Activated CD4-positive, alpha-beta memory T cell treated with anti-CD3 and anti-CD28 coated beads, Interleukin-2, amount 10 ng/mL, durations not matched to agents 7 days and 5 days (primary cell): ENCODE measurements at regions not wholly inside any gene's neighbourhood (a gene's known extent, or its start where the extent isn't known, plus 50 kb on each side); places are given as distances from the start of the nearest gene placed in this dataset.
"Not testable (repeated sequence)": the region's sequence is repeated elsewhere in the genome, so short reads cannot be mapped to it uniquely, and the experiment has no call there.

ENCODE experiments used
- CTCF ChIA-PET: fragments of 350-600 bp; sonication (Branson Sonifier 250); formaldehyde crosslinking; loops from one replicate; lab custom pipeline; 2021; ENCODE audit warnings: antibody characterized with exemption, inconsistent platforms; lab: Charles Lee
- POLR2A ChIA-PET: fragments of 350-600 bp; sonication (Branson Sonifier 250); formaldehyde crosslinking; loops from one replicate; lab custom pipeline; 2021; ENCODE audit warnings: antibody characterized with exemption; lab: Charles Lee
- DNase-seq: peaks from one replicate; pipeline ENCODE4 v3.0.0-alpha.2; 2020
- H3K27ac Mint-ChIP-seq: one replicate; pipeline ENCODE4 v1.8.0; 2021; ENCODE audit warnings: mild to moderate bottlenecking, mixed read lengths
- H3K27me3 Mint-ChIP-seq: one replicate; pipeline ENCODE4 v1.8.0; 2021; ENCODE audit warnings: mixed read lengths
- H3K36me3 Mint-ChIP-seq: one replicate; pipeline ENCODE4 v1.8.0; 2021; ENCODE audit warnings: low read depth, mixed read lengths
- H3K4me1 Mint-ChIP-seq: one replicate; pipeline ENCODE4 v1.8.0; 2021; ENCODE audit warnings: mixed read lengths
- H3K4me3 Mint-ChIP-seq: one replicate; pipeline ENCODE4 v1.8.0; 2021; ENCODE audit warnings: mild to moderate bottlenecking, mixed read lengths
- H3K9me3 Mint-ChIP-seq: one replicate; pipeline ENCODE4 v1.8.0; 2021; ENCODE audit warnings: mixed read lengths

DNA sequence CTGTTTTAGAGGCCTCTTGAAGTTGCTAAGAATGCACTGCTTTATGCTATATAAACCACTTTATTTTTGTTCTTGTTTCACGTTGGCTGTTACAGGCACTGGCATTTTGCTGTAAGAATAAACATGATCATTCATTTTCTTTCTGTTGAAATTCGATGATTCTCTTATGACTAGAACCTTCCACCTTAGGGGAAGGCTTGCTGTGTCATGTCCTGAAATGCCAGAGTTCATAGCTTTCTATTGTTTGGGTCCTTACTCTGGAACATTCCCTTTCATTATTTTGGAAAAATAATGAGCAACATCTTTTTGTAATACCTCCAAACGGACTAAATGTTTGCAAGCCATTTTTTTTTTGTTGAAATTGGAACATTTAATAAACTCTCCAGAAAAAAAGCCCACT, 495.1 kb upstream of the POT1 start:
- H3K36me3 Mint-ChIP-seq = no peaks in the 10 kb centered on the region
- DNase-seq = no peak
- H3K4me3 Mint-ChIP-seq = no peak overlapping the region
- H3K9me3 Mint-ChIP-seq = peaks cover 3% of the 10 kb centered on the region
- peaks cover 11% of the 10 kb centered on the region for H3K4me1 Mint-ChIP-seq
- no peaks in the 10 kb centered on the region for H3K27me3 Mint-ChIP-seq
- POLR2A ChIA-PET = no interaction called here
- no peak overlapping the region for H3K27ac Mint-ChIP-seq
- CTCF ChIA-PET = no interaction called here

DNA sequence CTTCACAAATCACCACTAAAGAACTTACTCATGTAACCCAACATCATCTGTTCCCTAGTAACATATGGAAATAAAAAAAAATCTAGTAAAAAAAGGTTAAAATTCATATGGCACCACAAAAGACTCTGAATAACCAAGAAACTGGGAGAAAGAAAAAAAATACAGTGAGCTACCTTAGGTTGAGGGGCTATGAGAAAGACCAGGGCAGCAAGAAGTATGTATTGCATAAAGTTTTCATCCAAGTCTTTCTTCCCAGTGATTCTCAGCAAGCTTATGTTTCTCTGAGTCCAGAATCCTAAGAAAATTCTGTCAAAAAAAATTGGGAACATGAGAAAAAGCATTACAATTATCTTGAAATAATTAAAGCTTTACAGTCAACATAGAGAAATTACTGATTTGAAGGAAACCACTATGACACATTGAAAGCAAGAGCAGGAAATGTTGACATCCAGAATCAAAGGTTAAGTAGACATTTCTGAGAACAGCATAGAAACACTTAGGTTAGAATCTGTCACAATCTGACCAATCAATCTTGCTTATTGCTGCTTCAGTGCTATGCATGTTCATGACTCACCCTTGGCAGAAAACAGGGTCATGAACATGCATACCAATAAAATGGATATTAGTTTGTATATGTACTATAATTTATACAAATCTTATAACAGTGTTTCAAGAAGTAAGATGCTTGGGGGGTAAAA, 494.0 kb upstream of the POT1 start:
- Mint-ChIP-seq H3K9me3 (peaks cover 3% of the 10 kb centered on the region), H3K27ac (no peak overlapping the region), H3K4me3 (no peak overlapping the region), H3K27me3 (no peaks in the 10 kb centered on the region), H3K36me3 (no peaks in the 10 kb centered on the region), H3K4me1 (peaks cover 11% of the 10 kb centered on the region)
- POLR2A ChIA-PET = no interaction called here
- CTCF ChIA-PET = no interaction called here
- no peak for DNase-seq

DNA sequence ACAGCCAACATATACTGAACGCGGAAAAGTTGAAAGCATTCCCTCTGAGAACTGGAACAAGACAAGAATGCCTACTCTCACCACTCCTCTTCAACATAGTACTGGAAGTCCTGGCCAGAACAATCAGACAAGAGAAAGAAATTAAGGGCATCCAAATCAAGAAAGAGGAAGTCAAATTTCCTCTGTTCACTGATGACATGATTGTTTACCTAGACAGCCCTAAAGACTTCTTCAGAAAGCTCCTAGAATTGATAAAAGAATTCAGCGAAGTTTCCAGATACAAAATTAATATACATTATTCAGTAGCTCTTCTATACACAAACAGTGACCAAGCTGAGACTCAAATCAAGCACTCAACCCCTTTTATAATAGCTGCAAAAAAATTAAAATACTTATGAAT, 491.8 kb upstream of the POT1 start:
- H3K36me3 Mint-ChIP-seq, H3K4me3 Mint-ChIP-seq, H3K9me3 Mint-ChIP-seq, CTCF ChIA-PET, POLR2A ChIA-PET, H3K27me3 Mint-ChIP-seq, DNase-seq, H3K27ac Mint-ChIP-seq: not testable (repeated sequence)
- H3K4me1 Mint-ChIP-seq = peaks cover 11% of the 10 kb centered on the region

DNA sequence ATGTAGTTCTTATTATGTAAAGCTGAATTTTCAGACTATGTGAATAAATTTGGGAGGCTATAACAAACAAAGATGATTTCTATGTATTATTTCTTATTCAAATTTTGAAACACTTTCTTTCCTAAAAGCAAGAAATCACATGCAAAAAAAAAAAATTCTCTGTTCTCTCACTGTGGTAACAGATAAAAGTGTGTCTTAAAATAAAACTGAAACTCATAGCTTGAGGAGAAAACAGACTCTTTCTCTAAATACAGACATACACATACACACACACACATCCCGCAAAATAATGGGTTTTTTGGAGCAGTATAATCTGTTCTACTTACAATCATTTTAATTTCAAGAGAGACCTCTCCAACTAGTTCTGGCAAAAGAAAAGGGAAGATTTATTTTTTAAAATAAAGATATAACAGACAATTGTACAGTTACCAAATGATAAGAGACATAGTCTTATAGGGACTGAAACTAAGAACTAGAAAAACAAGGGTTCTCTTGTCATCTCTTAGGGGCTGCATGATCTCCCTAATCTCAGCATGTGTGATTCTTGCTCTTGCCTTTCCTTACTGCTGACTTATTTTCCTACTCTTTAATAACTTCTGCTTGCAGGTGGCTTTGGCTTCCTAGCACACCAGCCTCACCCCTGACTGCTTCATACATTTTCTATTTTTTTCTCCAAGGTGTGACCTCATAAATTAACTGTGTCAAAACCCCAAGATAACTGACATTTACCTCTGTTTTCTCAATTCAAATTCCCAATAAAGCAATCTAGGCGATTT, 483.5 kb upstream of the POT1 start:
- peaks cover 13% of the 10 kb centered on the region for H3K9me3 Mint-ChIP-seq
- no peaks in the 10 kb centered on the region for H3K36me3 Mint-ChIP-seq
- DNase-seq = no peak
- no peaks in the 10 kb centered on the region for H3K4me1 Mint-ChIP-seq
- POLR2A ChIA-PET = no interaction called here
- CTCF ChIA-PET = interaction anchor here (0.7 kb wide), 1 partner anchor 126 kb away, joined by 3 read pairs; no protein-coding TSS in a partner anchor
- no peaks in the 10 kb centered on the region for H3K27me3 Mint-ChIP-seq
- H3K4me3 Mint-ChIP-seq = no peak overlapping the region
- no peak overlapping the region for H3K27ac Mint-ChIP-seq

DNA sequence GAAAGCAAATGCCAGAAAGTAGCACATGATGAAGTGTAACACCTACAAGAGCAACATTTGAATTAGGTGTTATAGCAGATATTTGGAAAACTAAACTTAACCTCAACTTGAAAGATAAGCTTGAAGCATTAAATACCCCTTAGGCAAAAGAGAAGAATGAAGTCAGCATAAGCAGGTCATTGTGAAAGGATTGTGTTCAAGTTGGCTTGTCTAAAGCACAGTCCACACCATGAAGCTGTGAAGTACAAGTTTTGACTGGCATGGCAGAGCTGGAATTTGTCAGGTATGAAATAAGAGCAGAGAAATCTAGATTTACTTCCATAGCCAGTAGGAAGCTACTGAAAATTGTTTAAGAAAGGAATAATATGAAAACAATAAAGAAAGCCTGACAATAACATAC, 480.3 kb upstream of the POT1 start:
- Mint-ChIP-seq H3K27me3 (no peaks in the 10 kb centered on the region), H3K4me1 (no peaks in the 10 kb centered on the region), H3K27ac (no peak overlapping the region), H3K4me3 (no peak overlapping the region), H3K9me3 (peaks cover 11% of the 10 kb centered on the region), H3K36me3 (no peaks in the 10 kb centered on the region)
- DNase-seq = no peak
- CTCF ChIA-PET = no interaction called here
- POLR2A ChIA-PET = no interaction called here

DNA sequence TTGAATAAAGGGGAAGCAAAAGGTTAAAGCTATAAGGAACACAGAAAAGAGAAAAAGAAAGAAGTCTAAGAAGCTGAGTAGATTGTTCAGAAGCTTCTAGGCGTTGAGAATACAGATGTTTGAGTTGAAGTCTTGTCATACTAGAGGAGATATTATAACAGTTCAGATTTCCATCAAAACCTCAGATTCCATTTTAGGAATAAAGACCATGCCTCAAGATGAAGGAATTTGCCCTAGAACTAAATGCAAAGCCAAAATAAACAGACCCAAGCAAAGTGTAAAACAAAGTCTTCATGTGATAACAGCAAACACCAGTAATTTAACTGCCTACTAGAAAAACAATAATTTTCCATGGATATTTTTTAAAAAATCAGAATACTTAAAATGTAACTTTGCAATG, 476.5 kb upstream of the POT1 start:
- Mint-ChIP-seq H3K4me3 (no peak overlapping the region), H3K36me3 (no peaks in the 10 kb centered on the region), H3K9me3 (peaks cover 12% of the 10 kb centered on the region), H3K27me3 (no peaks in the 10 kb centered on the region), H3K4me1 (no peaks in the 10 kb centered on the region), H3K27ac (no peak overlapping the region)
- CTCF ChIA-PET = no interaction called here
- DNase-seq = no peak
- POLR2A ChIA-PET = no interaction called here

DNA sequence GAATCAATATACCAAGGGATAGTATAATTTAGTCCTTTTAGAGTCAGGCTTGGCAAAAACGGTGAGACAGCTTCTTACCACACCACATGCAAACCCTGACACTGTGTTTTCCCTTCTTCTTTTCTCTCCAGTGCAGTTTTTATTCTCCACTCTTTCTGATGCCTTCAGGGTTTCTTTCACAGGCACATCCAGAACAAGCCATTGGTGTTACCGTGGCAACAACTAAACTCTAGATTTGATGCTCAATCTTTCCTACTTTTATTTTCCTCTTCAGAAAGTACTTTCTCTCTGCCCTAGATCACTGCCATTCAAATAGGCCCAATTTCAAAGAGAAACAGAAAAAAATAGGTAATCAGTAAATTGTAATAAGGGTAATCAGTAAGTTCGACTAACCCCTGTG, 469.8 kb upstream of the POT1 start:
- no peak for DNase-seq
- CTCF ChIA-PET = no interaction called here
- POLR2A ChIA-PET = no interaction called here
- Mint-ChIP-seq H3K4me1 (no peaks in the 10 kb centered on the region), H3K27me3 (no peaks in the 10 kb centered on the region), H3K36me3 (no peaks in the 10 kb centered on the region), H3K4me3 (no peak overlapping the region), H3K9me3 (peaks cover 11% of the 10 kb centered on the region), H3K27ac (no peak overlapping the region)

DNA sequence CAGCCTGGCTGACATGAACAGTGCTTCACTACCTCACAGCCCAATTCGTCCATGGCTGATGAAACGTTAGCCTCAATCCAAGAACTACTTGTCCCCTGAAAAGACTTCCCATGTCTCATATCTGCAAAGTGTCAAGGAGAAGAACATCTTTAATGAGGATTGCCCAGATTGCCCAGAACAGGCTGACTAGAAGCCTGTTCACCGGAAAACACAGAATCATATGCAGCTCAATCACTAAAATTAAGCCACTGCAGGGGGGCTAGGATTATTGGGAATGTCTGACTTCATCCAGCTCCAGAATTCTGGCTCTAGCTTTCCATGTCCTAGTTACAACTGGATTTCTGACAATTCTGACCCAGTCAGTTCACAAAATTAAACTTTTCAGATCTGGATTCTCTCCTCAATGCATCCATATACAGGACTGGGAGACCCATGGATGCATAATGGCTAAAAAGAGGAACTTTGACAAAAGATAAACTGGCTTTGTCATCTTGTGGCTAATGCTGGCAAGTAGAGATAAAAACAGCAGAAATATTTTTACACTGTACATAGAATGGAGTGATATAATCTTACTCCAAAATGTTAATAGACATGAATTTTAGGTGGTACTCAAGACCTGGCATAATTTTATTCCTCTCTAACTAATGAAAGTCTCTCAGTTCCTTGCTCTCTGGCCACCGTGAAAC, 467.0 kb upstream of the POT1 start:
- ChIA-PET CTCF (no interaction called here), POLR2A (no interaction called here)
- H3K4me1 Mint-ChIP-seq = no peaks in the 10 kb centered on the region
- H3K9me3 Mint-ChIP-seq = peaks cover 11% of the 10 kb centered on the region
- H3K27me3 Mint-ChIP-seq = no peaks in the 10 kb centered on the region
- H3K4me3 Mint-ChIP-seq = no peak overlapping the region
- H3K27ac Mint-ChIP-seq = no peak overlapping the region
- H3K36me3 Mint-ChIP-seq = no peaks in the 10 kb centered on the region
- no peak for DNase-seq

DNA sequence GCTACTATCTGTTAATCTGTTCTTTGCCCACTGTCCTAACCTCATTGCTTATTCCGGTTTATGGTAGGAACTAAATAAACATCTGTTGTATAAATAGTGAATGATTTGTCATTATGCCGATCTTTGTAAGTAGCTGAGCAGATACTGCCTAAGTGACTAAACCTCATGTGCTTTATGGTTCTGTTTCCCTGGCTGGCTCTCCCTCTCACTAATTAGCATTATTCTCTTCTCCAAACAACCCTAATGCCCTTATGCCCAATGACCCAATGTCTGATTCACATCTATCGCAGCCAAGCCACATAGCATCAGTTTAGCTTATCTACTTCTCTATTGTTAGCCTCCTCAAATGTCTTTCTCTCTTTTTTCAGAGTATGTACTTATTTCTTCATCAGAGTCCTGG, 462.3 kb upstream of the POT1 start:
- Mint-ChIP-seq H3K27ac (no peak overlapping the region), H3K27me3 (no peaks in the 10 kb centered on the region), H3K36me3 (no peaks in the 10 kb centered on the region), H3K9me3 (peaks cover 4% of the 10 kb centered on the region), H3K4me1 (no peaks in the 10 kb centered on the region), H3K4me3 (no peak overlapping the region)
- CTCF ChIA-PET = no interaction called here
- POLR2A ChIA-PET = no interaction called here
- no peak for DNase-seq

DNA sequence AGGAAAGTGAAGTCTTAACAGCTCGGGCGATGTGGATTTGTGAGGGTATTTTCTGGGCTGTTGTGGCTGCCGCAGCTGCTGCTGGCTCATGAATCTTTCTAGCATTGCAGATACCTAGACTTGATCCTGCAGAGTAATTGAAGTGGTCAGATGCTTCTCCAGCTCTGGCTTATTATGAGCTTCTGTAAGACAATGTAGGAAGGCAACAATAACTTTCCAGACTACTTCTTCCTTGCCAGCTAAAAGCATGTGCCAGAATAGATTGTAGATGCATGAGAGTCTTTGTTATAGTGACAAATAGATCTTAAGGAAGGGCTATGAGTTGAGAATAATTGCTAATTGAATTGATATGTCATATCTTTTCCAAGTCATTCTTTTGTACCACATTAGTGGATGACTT, 461.4 kb upstream of the POT1 start:
- CTCF ChIA-PET = no interaction called here

DNA sequence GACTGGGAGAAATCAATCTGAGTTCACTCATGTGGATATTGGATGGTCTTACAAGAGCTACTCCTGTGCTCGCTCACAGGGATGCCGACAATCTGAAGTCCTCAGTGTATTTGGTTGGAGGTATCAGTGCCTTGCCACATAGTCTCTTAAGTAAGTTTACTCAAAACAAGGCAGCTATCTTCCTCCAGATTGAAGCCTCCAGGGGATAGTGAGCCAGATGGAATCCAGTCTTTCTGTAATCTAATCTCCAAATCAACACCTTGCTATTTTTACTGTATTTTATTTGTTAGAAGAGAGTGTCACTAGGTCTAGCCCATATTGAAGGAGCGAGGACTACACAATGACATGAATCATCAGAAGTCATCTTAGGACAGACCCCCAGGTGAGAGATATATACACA, 456.6 kb upstream of the POT1 start:
- ChIA-PET POLR2A (no interaction called here), CTCF (no interaction called here)
- peaks cover 3% of the 10 kb centered on the region for H3K9me3 Mint-ChIP-seq
- H3K27me3 Mint-ChIP-seq = no peaks in the 10 kb centered on the region
- H3K36me3 Mint-ChIP-seq = no peaks in the 10 kb centered on the region
- no peak overlapping the region for H3K27ac Mint-ChIP-seq
- H3K4me1 Mint-ChIP-seq = no peaks in the 10 kb centered on the region
- no peak overlapping the region for H3K4me3 Mint-ChIP-seq
- no peak for DNase-seq

More for the DNA sequence above, 461.4 kb upstream of the POT1 start:
- no peak overlapping the region for H3K4me3 Mint-ChIP-seq
- H3K36me3 Mint-ChIP-seq = no peaks in the 10 kb centered on the region
- peaks cover 4% of the 10 kb centered on the region for H3K9me3 Mint-ChIP-seq
- H3K27ac Mint-ChIP-seq = no peak overlapping the region
- no peaks in the 10 kb centered on the region for H3K27me3 Mint-ChIP-seq
- no peaks in the 10 kb centered on the region for H3K4me1 Mint-ChIP-seq
- no peak for DNase-seq
- POLR2A ChIA-PET = no interaction called here

DNA sequence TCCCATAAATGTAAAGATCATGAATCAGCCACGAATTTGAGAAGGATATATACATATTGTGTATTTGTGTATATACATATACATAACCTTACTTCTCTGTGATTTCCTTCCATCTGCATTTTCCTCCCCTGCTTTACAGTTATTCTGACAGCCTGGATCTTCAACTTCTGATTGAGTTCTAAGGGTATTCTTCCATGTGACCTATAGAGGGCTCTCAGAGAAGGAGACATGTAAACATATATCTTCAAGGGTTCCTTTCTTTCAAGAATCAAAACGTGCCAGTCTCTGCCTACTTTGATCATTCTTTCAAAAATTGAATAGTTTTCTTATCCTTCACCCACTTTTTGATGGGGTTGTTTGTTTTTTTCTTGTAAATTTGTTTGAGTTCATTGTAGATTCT, 453.7 kb upstream of the POT1 start:
- no peaks in the 10 kb centered on the region for H3K4me1 Mint-ChIP-seq
- POLR2A ChIA-PET = no interaction called here

DNA sequence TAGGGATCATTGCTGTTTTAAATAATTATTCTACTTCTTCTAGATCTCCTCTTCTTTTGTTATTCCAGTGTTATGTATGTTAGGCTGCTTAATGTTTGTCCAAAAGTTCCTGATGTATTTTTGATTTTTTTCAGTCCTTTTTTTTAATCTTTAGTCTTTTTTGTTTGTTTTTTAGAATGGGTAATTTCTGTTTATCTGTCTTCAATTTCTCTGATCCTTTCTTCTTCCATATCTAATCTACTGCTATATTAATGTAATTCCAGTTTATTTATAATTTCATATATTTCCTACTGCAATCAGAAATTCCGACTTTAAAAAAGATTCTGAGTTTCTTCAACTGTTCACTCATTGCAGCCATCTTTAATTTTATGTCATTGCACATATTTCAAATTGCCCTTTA, 452.8 kb upstream of the POT1 start:
- Mint-ChIP-seq H3K9me3 (peaks cover 3% of the 10 kb centered on the region), H3K27ac (no peak overlapping the region), H3K36me3 (no peaks in the 10 kb centered on the region), H3K4me3 (no peak overlapping the region), H3K27me3 (no peaks in the 10 kb centered on the region), H3K4me1 (no peaks in the 10 kb centered on the region)
- no peak for DNase-seq
- ChIA-PET POLR2A (no interaction called here), CTCF (no interaction called here)

More for the DNA sequence above, 453.7 kb upstream of the POT1 start:
- H3K9me3 Mint-ChIP-seq = peaks cover 3% of the 10 kb centered on the region
- CTCF ChIA-PET = no interaction called here
- H3K27ac Mint-ChIP-seq = no peak overlapping the region
- no peak for DNase-seq
- H3K36me3 Mint-ChIP-seq = no peaks in the 10 kb centered on the region
- H3K4me3 Mint-ChIP-seq = no peak overlapping the region
- no peaks in the 10 kb centered on the region for H3K27me3 Mint-ChIP-seq
